HG03520 (cell line): ENCODE measurements at regions not wholly inside any gene's neighbourhood (a gene's known extent, or its start where the extent isn't known, plus 50 kb on each side); places are given as distances from the start of the nearest gene placed in this dataset.
A peak's percentile ranks its signal among the peaks of the same experiment; 100 is the strongest.

Source experiments
- ATAC-seq: cut with Tn5 transposase; IDR thresholded peaks from one replicate; pipeline ENCODE4 v1.9.1; 2021; ENCODE audit warnings: mild to moderate bottlenecking, moderate library complexity; ENCODE audit not compliant: unreplicated experiment

GRCh38 chr2:145124085-145124484 is 604.2 kb upstream of the ZEB2 start:
- ATAC-seq = no peak

GRCh38 chr2:145123606-145124005 is 603.7 kb upstream of the ZEB2 start:
- no peak for ATAC-seq

GRCh38 chr2:145119225-145119624 is 599.3 kb upstream of the ZEB2 start:
- ATAC-seq = peak; percentile 66

- ATAC-seq = no peak
Observed at GRCh38 chr2:145116834-145117725, 597.2 kb upstream of the ZEB2 start.

- ATAC-seq = no peak
Observed at GRCh38 chr2:145116056-145116455, 596.1 kb upstream of the ZEB2 start.

GRCh38 chr2:145114726-145115125 is 594.8 kb upstream of the ZEB2 start:
- no peak for ATAC-seq

- no peak for ATAC-seq
Observed at GRCh38 chr2:145112467-145112866, 592.5 kb upstream of the ZEB2 start.

- ATAC-seq = no peak
Observed at GRCh38 chr2:145110668-145111356, 590.9 kb upstream of the ZEB2 start.

GRCh38 chr2:145108959-145109710 is 589.2 kb upstream of the ZEB2 start:
- ATAC-seq = no peak

- no peak for ATAC-seq
Observed at GRCh38 chr2:145108361-145108778, 588.5 kb upstream of the ZEB2 start.

GRCh38 chr2:145106293-145106692 is 586.4 kb upstream of the ZEB2 start:
- no peak for ATAC-seq

- no peak for ATAC-seq
Observed at GRCh38 chr2:145102706-145103105, 582.8 kb upstream of the ZEB2 start.

GRCh38 chr2:145100301-145100700 is 580.4 kb upstream of the ZEB2 start:
- ATAC-seq = no peak

- no peak for ATAC-seq
Observed at GRCh38 chr2:145096582-145096981, 576.7 kb upstream of the ZEB2 start.

GRCh38 chr2:145095641-145096435 is 575.9 kb upstream of the ZEB2 start:
- ATAC-seq = no peak

- ATAC-seq = no peak
Observed at GRCh38 chr2:145094370-145094769, 574.5 kb upstream of the ZEB2 start.

GRCh38 chr2:145091967-145092366 is 572.0 kb upstream of the ZEB2 start:
- ATAC-seq = no peak

GRCh38 chr2:145090841-145091761 is 571.2 kb upstream of the ZEB2 start:
- ATAC-seq = no peak

- ATAC-seq = no peak
Observed at GRCh38 chr2:145088756-145089155, 568.8 kb upstream of the ZEB2 start.

GRCh38 chr2:145086910-145087309 is 567.0 kb upstream of the ZEB2 start:
- ATAC-seq = no peak
